Ectodermal cell (in vitro differentiated cells): ENCODE measurements at regions not wholly inside any gene's neighbourhood (a gene's known extent, or its start where the extent isn't known, plus 50 kb on each side); places are given as distances from the start of the nearest gene placed in this dataset.
"Not testable (repeated sequence)": the region's sequence is repeated elsewhere in the genome, so short reads cannot be mapped to it uniquely, and the experiment has no call there.

Source experiments
- H3K27ac ChIP-seq: 2 replicates; pipeline ENCODE4 v1.7.0; 2013; ENCODE audit warnings: mild to moderate bottlenecking, low read depth, low read length; ENCODE audit not compliant: insufficient read depth, poor library complexity, severe bottlenecking
- H3K27me3 ChIP-seq: 2 replicates; pipeline ENCODE4 v1.7.0; 2013; ENCODE audit warnings: mild to moderate bottlenecking, low read length; ENCODE audit not compliant: insufficient read depth, control insufficient read depth, poor library complexity, severe bottlenecking
- H3K36me3 ChIP-seq: one replicate; pipeline ENCODE4 v1.7.0; 2013; ENCODE audit warnings: low read length; ENCODE audit not compliant: control insufficient read depth, insufficient read depth
- H3K4me1 ChIP-seq: one replicate; pipeline ENCODE4 v1.7.0; 2013; ENCODE audit warnings: low read length; ENCODE audit not compliant: control insufficient read depth, insufficient read depth
- H3K4me3 ChIP-seq: 2 replicates; pipeline ENCODE4 v1.7.0; 2013; ENCODE audit warnings: low read depth, low read length, control low read depth; ENCODE audit not compliant: insufficient read depth
- H3K9me3 ChIP-seq: 2 replicates; pipeline ENCODE4 v1.7.0; 2013; ENCODE audit warnings: mild to moderate bottlenecking, low read length, moderate library complexity; ENCODE audit not compliant: control insufficient read depth
- WGBS, 2 experiments: methylation state at CpG; one replicate each; pipeline ENCODE4 v1.1.7; 2013; ENCODE audit warnings: missing lambda C conversion rate in 2 of 2; 5-methylcytosine and 5-hydroxymethylcytosine counted together

- Histone ChIP-seq H3K27me3 (no peaks in the 10 kb centered on the region), H3K36me3 (no peaks in the 10 kb centered on the region), H3K4me1 (no peaks in the 10 kb centered on the region), H3K9me3 (peaks cover 10% of the 10 kb centered on the region), H3K27ac (no peak overlapping the region), H3K4me3 (no peak overlapping the region)
Measured at GRCh38 chr9:102164247-102164646, 425.8 kb upstream of the GRIN3A start.

GRCh38 chr9:102153081-102153480 lies 414.6 kb upstream of the GRIN3A start:
- H3K27ac ChIP-seq, H3K27me3 ChIP-seq, H3K4me1 ChIP-seq, H3K9me3 ChIP-seq, H3K36me3 ChIP-seq, H3K4me3 ChIP-seq: not testable (repeated sequence)
- 76 to 78% methylated on average over 12 of the region's 12 CpGs for WGBS, 2 experiments

DNA sequence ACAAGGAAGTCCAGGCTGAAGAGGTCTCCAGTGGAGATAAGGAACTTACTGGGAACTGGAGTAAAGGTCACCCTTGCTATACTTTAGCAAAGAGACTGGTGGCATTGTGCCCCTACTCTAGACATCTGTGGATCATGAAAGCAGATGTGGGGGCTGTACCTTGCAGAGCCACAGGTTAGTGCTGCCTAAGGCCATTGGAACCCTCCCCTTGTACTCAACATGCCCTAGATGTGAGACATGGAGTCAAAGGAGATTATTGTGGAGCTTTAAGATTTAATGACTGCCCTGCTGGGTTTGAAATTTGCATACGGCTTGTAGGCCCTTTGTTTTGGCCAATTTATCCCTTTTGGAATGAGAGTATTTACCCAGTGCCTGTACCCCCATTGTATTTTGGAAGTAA lies 397.3 kb upstream of the GRIN3A start:
- Histone ChIP-seq H3K9me3 (no peaks in the 10 kb centered on the region), H3K27me3 (no peaks in the 10 kb centered on the region), H3K4me3 (no peak overlapping the region), H3K27ac (no peak overlapping the region), H3K36me3 (no peaks in the 10 kb centered on the region), H3K4me1 (no peaks in the 10 kb centered on the region)
- WGBS, 2 experiments: 50 to 74% methylated on average over 1 of the region's 1 CpG

DNA sequence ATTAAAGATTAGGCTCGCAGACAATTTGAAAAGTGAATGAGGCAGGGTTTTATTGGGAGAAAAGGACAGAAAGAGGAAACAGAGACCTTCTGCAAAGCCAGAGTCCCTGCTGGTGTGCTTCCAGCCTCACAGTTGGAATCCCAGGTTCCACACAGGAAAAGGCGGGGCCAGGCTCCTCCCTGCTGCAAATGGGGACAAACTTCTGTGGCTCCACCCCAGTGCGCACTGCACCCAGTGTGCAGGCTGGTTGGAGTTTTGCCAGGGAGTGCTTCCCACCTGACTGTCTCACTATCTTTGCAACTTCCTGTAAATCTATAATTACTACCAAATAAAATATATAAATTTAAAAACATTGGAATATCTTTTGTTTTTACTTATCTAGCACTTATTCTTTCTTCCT lies 386.0 kb upstream of the GRIN3A start:
- no peak overlapping the region for H3K4me3 ChIP-seq
- 77 to 80% methylated on average over 3 of the region's 3 CpGs for WGBS, 2 experiments
- no peak overlapping the region for H3K27ac ChIP-seq
- H3K36me3 ChIP-seq: no peaks in the 10 kb centered on the region
- no peaks in the 10 kb centered on the region for H3K4me1 ChIP-seq
- peaks cover 2% of the 10 kb centered on the region for H3K9me3 ChIP-seq
- no peaks in the 10 kb centered on the region for H3K27me3 ChIP-seq

GRCh38 chr9:102114557-102114956 lies 376.1 kb upstream of the GRIN3A start:
- Histone ChIP-seq H3K27ac (no peak overlapping the region), H3K4me3 (no peak overlapping the region), H3K9me3 (no peaks in the 10 kb centered on the region), H3K27me3 (no peaks in the 10 kb centered on the region), H3K4me1 (no peaks in the 10 kb centered on the region), H3K36me3 (no peaks in the 10 kb centered on the region)

GRCh38 chr9:102113191-102113590 lies 374.7 kb upstream of the GRIN3A start:
- H3K4me1 ChIP-seq: no peaks in the 10 kb centered on the region
- H3K27me3 ChIP-seq: no peaks in the 10 kb centered on the region
- no peak overlapping the region for H3K27ac ChIP-seq
- no peaks in the 10 kb centered on the region for H3K36me3 ChIP-seq
- no CpG with 5 or more reads among the region's 1 CpG for WGBS, 2 experiments
- no peaks in the 10 kb centered on the region for H3K9me3 ChIP-seq
- H3K4me3 ChIP-seq: no peak overlapping the region

DNA sequence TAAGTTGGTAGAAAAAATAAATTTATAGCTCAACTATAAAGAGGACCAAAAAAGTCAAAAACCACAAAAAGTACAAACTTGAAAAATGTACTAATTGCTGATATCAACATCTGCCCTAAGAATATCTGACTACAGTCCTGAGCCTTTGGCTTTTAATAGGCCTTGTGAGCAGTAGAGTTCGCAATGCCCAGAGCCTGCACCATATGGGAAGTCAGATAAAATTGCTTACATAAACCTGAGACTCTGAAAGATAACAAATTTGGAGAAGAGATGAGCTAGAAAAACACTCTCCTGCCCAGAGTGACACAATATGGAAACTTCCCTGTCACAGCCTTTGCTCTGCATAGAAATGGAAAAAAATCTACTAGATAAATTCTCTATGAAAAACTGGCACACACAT lies 368.0 kb upstream of the GRIN3A start:
- WGBS, 2 experiments: 92 to 93% methylated on average over 1 of the region's 1 CpG
- Histone ChIP-seq H3K27ac (no peak overlapping the region), H3K36me3 (no peaks in the 10 kb centered on the region)

GRCh38 chr9:102101723-102102122 lies 363.3 kb upstream of the GRIN3A start:
- peaks cover 2% of the 10 kb centered on the region for H3K9me3 ChIP-seq
- no peak overlapping the region for H3K4me3 ChIP-seq
- H3K27me3 ChIP-seq: no peaks in the 10 kb centered on the region
- no peaks in the 10 kb centered on the region for H3K4me1 ChIP-seq
- H3K27ac ChIP-seq: no peak overlapping the region
- H3K36me3 ChIP-seq: no peaks in the 10 kb centered on the region

More for the DNA sequence above, 368.0 kb upstream of the GRIN3A start:
- Histone ChIP-seq H3K4me1 (no peaks in the 10 kb centered on the region), H3K9me3 (no peaks in the 10 kb centered on the region), H3K27me3 (no peaks in the 10 kb centered on the region), H3K4me3 (no peak overlapping the region)

DNA sequence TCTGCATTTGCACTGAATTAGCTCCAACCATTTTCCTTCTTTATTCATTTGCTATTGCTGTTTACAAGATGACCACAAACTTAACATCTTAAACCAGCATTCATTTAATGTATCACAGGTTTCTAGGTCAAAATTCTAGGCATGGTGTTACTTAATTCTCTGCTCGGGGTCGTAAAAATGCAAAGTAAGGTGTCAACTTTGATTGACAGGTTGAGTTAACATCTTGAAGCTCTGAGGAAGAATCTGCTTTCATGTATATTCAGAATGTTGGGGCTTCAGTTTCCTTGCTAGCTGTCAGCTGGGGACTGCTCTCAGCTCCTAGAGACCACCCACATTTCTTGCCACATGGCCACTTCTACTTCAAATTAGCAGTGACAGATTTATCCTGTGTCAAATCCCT lies 348.7 kb upstream of the GRIN3A start:
- 63 to 67% methylated on average over 2 of the region's 2 CpGs for WGBS, 2 experiments
- H3K4me3 ChIP-seq: no peak overlapping the region
- peaks cover 2% of the 10 kb centered on the region for H3K9me3 ChIP-seq
- no peak overlapping the region for H3K27ac ChIP-seq
- H3K36me3 ChIP-seq: no peaks in the 10 kb centered on the region
- no peaks in the 10 kb centered on the region for H3K4me1 ChIP-seq
- no peaks in the 10 kb centered on the region for H3K27me3 ChIP-seq

DNA sequence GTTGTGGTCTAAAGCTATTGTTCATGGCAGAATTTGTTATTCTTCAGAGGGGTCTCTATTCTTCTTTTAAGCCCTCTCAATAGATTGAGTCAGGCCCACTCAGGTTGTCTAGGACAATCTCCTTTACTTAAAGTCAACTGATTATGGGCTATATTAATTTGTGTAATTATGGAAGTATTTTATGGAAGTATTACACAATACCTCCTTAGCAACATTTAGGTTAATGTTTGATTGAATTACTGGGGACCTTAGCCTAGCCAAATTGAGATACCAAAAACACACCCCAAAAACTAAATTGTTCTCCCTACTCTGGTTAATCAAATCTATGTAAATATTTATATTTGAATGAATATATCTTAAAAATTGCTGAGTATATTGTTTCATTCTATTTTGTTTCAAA lies 347.1 kb upstream of the GRIN3A start:
- H3K36me3 ChIP-seq: no peaks in the 10 kb centered on the region
- H3K9me3 ChIP-seq: peaks cover 2% of the 10 kb centered on the region
- no peaks in the 10 kb centered on the region for H3K27me3 ChIP-seq
- H3K4me1 ChIP-seq: no peaks in the 10 kb centered on the region
- H3K27ac ChIP-seq: no peak overlapping the region
- no peak overlapping the region for H3K4me3 ChIP-seq

DNA sequence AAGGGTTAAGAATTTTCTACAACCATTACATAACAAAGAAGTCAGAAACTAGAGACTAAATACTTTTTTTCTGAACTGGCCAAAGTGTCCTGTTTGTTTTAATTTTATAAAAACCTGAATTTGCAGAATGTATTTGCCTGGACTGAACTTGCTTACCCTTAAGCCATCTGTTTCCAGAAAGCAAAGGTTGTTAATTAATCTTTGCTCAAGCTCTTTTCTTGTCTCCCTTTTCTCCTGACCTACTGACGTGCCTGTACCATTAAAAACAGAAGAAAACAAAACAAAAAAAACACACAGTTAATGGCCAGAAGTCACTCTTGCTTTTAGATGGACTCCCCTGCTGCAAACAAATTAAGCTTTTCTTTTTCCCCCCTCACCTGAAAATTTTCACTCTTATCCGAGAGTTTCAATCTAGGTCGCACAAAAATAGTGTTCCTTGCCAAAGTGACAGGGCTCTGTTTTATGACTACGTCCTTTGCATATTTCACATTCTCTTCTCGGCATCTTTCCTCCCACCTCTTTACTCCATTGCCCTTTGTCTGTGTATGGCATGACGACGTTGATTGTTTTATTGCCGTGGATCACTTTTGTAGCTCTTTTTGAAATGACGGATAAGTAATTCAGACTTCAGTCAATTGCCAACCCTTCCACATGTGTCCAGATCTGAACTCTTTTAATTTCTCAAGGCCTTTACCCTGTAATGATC lies 333.8 kb upstream of the GRIN3A start:
- no peak overlapping the region for H3K4me3 ChIP-seq
- H3K9me3 ChIP-seq: peaks cover 3% of the 10 kb centered on the region
- no peak overlapping the region for H3K27ac ChIP-seq
- H3K27me3 ChIP-seq: no peaks in the 10 kb centered on the region
- no peaks in the 10 kb centered on the region for H3K36me3 ChIP-seq
- 83 to 85% methylated on average over 9 of the region's 9 CpGs for WGBS, 2 experiments
- H3K4me1 ChIP-seq: no peaks in the 10 kb centered on the region
